ENCODE measurements at regions not wholly inside any gene's neighbourhood (a gene's known extent, or its start where the extent isn't known, plus 50 kb on each side); places are given as distances from the start of the nearest gene placed in this dataset.

DNA sequence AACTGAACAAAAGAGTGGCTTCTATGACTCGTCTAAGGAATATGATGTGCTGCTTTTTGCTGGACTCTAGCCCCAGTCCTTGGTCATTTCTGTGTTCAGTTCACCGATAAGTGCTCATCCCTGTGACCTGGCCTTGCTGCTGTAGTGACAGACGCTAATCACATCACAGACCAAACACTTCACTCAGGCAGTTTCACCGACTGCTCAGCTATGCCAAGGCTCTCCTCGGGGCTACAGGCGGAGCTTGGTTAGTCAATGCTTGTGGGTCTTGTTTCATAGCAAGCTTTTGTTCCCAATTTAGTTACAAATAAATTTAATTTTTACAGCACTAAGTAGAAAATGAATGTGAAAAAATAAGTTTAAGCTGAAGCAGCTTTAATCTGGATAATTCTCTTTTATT lies 190.8 kb upstream of the PRKCQ start:
- H3K27ac Mint-ChIP-seq = no peak overlapping the region
- H3K36me3 Mint-ChIP-seq = peaks cover 6% of the 10 kb centered on the region; the same call in 1 of the 2 replicates
- no peak for DNase-seq (ENCODE audit: low spot score)
- TF ChIP-seq, protein P1, sequence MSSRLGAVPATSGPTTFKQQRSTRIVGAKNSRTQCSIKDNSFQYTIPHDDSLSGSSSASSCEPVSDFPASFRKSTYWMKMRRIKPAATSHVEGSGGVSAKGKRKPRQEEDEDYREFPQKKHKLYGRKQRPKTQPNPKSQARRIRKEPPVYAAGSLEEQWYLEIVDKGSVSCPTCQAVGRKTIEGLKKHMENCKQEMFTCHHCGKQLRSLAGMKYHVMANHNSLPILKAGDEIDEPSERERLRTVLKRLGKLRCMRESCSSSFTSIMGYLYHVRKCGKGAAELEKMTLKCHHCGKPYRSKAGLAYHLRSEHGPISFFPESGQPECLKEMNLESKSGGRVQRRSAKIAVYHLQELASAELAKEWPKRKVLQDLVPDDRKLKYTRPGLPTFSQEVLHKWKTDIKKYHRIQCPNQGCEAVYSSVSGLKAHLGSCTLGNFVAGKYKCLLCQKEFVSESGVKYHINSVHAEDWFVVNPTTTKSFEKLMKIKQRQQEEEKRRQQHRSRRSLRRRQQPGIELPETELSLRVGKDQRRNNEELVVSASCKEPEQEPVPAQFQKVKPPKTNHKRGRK (CRISPR knock-in tag; IDR thresholded peaks at IDR 0.05; ENCODE audit: borderline replicate concordance) = no peak
- TF ChIP-seq, protein P2, sequence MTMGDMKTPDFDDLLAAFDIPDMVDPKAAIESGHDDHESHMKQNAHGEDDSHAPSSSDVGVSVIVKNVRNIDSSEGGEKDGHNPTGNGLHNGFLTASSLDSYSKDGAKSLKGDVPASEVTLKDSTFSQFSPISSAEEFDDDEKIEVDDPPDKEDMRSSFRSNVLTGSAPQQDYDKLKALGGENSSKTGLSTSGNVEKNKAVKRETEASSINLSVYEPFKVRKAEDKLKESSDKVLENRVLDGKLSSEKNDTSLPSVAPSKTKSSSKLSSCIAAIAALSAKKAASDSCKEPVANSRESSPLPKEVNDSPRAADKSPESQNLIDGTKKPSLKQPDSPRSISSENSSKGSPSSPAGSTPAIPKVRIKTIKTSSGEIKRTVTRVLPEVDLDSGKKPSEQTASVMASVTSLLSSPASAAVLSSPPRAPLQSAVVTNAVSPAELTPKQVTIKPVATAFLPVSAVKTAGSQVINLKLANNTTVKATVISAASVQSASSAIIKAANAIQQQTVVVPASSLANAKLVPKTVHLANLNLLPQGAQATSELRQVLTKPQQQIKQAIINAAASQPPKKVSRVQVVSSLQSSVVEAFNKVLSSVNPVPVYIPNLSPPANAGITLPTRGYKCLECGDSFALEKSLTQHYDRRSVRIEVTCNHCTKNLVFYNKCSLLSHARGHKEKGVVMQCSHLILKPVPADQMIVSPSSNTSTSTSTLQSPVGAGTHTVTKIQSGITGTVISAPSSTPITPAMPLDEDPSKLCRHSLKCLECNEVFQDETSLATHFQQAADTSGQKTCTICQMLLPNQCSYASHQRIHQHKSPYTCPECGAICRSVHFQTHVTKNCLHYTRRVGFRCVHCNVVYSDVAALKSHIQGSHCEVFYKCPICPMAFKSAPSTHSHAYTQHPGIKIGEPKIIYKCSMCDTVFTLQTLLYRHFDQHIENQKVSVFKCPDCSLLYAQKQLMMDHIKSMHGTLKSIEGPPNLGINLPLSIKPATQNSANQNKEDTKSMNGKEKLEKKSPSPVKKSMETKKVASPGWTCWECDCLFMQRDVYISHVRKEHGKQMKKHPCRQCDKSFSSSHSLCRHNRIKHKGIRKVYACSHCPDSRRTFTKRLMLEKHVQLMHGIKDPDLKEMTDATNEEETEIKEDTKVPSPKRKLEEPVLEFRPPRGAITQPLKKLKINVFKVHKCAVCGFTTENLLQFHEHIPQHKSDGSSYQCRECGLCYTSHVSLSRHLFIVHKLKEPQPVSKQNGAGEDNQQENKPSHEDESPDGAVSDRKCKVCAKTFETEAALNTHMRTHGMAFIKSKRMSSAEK (CRISPR knock-in tag; IDR thresholded peaks at IDR 0.05; ENCODE audit: borderline replicate concordance) = no peak
- TF ChIP-seq, protein P3, sequence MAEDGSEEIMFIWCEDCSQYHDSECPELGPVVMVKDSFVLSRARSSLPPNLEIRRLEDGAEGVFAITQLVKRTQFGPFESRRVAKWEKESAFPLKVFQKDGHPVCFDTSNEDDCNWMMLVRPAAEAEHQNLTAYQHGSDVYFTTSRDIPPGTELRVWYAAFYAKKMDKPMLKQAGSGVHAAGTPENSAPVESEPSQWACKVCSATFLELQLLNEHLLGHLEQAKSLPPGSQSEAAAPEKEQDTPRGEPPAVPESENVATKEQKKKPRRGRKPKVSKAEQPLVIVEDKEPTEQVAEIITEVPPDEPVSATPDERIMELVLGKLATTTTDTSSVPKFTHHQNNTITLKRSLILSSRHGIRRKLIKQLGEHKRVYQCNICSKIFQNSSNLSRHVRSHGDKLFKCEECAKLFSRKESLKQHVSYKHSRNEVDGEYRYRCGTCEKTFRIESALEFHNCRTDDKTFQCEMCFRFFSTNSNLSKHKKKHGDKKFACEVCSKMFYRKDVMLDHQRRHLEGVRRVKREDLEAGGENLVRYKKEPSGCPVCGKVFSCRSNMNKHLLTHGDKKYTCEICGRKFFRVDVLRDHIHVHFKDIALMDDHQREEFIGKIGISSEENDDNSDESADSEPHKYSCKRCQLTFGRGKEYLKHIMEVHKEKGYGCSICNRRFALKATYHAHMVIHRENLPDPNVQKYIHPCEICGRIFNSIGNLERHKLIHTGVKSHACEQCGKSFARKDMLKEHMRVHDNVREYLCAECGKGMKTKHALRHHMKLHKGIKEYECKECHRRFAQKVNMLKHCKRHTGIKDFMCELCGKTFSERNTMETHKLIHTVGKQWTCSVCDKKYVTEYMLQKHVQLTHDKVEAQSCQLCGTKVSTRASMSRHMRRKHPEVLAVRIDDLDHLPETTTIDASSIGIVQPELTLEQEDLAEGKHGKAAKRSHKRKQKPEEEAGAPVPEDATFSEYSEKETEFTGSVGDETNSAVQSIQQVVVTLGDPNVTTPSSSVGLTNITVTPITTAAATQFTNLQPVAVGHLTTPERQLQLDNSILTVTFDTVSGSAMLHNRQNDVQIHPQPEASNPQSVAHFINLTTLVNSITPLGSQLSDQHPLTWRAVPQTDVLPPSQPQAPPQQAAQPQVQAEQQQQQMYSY (CRISPR knock-in tag; IDR thresholded peaks at IDR 0.05) = no peak
- TF ChIP-seq PRRX2 (CRISPR knock-in tag; IDR thresholded peaks at IDR 0.05) = no peak
- ChIA-PET POLR2A (no interaction called here), CTCF (interaction anchor here (1.0 kb wide), 1 partner anchor 11 kb away, joined by 4 read pairs; no protein-coding TSS in a partner anchor)
- H3K4me3 Mint-ChIP-seq = no peak overlapping the region
- H3K4me1 Mint-ChIP-seq = peaks cover 15% of the 10 kb centered on the region
- no peak for ATAC-seq
- peaks cover 9% of the 10 kb centered on the region for H3K9me3 Mint-ChIP-seq
- peaks cover 16% of the 10 kb centered on the region for H3K27me3 Mint-ChIP-seq (ENCODE audit: low read depth)

DNA sequence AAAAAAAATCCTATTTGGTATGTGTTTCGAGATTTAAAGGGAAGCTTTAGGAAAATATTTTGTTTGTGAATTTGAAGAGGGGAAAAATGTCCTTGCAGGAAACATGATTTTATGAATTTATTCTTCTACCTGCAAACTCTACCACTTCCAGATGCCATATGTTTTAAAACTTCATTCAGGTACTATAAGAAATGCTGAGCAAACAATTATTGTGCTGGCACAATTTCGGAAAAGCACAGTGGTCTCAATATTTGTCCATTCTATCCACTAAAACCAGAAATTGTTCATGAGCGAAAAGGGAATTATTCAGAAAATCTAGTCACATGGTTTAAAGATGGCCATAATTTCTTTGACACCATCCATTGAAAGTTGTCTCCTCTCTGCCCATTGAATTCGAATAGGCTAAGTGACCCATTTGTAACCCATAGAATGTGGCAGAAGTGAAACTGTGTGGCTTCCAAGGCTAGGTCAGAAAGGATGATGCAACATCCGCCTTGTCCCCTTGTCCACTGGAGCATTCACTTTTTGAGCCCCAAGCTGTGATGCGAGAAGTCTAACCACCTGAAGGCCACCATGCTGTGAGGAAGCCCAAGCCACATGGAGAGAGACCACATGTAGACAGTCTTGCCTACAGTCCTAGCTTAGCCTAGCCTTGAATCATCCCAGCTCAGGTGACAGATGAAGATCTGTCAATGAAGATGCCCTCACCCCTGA lies 189.8 kb upstream of the PRKCQ start:
- no peak overlapping the region for H3K4me3 Mint-ChIP-seq
- peaks cover 12% of the 10 kb centered on the region for H3K4me1 Mint-ChIP-seq
- peaks cover 9% of the 10 kb centered on the region for H3K9me3 Mint-ChIP-seq
- ATAC-seq (no peak), DNase-seq (ENCODE audit: low spot score) (no peak)
- CTCF ChIA-PET = no interaction called here
- H3K27me3 Mint-ChIP-seq (ENCODE audit: low read depth) = peaks cover 16% of the 10 kb centered on the region
- no peak overlapping the region for H3K27ac Mint-ChIP-seq
- H3K36me3 Mint-ChIP-seq = peaks cover 6% of the 10 kb centered on the region; the same call in 1 of the 2 replicates
- POLR2A ChIA-PET = no interaction called here
- TF ChIP-seq ZNF138 (CRISPR knock-in tag; conservative IDR thresholded peaks at IDR 0.05) = no peak
- TF ChIP-seq, protein P4, sequence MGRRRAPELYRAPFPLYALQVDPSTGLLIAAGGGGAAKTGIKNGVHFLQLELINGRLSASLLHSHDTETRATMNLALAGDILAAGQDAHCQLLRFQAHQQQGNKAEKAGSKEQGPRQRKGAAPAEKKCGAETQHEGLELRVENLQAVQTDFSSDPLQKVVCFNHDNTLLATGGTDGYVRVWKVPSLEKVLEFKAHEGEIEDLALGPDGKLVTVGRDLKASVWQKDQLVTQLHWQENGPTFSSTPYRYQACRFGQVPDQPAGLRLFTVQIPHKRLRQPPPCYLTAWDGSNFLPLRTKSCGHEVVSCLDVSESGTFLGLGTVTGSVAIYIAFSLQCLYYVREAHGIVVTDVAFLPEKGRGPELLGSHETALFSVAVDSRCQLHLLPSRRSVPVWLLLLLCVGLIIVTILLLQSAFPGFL (CRISPR knock-in tag; IDR thresholded peaks at IDR 0.05; ENCODE audit: borderline replicate concordance) = no peak
- TF ChIP-seq, protein P5, sequence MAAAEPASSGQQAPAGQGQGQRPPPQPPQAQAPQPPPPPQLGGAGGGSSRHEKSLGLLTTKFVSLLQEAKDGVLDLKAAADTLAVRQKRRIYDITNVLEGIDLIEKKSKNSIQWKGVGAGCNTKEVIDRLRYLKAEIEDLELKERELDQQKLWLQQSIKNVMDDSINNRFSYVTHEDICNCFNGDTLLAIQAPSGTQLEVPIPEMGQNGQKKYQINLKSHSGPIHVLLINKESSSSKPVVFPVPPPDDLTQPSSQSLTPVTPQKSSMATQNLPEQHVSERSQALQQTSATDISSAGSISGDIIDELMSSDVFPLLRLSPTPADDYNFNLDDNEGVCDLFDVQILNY (CRISPR knock-in tag; IDR thresholded peaks at IDR 0.05) = no peak
- TF ChIP-seq NFYB (CRISPR knock-in tag; conservative IDR thresholded peaks at IDR 0.05; ENCODE audit: low read depth) = no peak
- no peak for TF ChIP-seq EMX1 (CRISPR knock-in tag; IDR thresholded peaks at IDR 0.05)
- TF ChIP-seq JAZF1 (CRISPR knock-in tag; IDR thresholded peaks at IDR 0.05) = no peak
- no peak for TF ChIP-seq KAT7 (CRISPR knock-in tag; IDR thresholded peaks at IDR 0.05; ENCODE audit: borderline replicate concordance)
- no peak for TF ChIP-seq GRHL2 (CRISPR knock-in tag; IDR thresholded peaks at IDR 0.05; ENCODE audit: insufficient replicate concordance, severe bottlenecking)
- TF ChIP-seq, protein P6, sequence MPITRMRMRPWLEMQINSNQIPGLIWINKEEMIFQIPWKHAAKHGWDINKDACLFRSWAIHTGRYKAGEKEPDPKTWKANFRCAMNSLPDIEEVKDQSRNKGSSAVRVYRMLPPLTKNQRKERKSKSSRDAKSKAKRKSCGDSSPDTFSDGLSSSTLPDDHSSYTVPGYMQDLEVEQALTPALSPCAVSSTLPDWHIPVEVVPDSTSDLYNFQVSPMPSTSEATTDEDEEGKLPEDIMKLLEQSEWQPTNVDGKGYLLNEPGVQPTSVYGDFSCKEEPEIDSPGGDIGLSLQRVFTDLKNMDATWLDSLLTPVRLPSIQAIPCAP (CRISPR knock-in tag; IDR thresholded peaks at IDR 0.05) = no peak
- TF ChIP-seq, protein P7, sequence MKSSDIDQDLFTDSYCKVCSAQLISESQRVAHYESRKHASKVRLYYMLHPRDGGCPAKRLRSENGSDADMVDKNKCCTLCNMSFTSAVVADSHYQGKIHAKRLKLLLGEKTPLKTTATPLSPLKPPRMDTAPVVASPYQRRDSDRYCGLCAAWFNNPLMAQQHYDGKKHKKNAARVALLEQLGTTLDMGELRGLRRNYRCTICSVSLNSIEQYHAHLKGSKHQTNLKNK (CRISPR knock-in tag; IDR thresholded peaks at IDR 0.05) = no peak
- no peak for TF ChIP-seq ZNF423 (CRISPR knock-in tag; IDR thresholded peaks at IDR 0.05)
- TF ChIP-seq ZNF219 (CRISPR knock-in tag; IDR thresholded peaks at IDR 0.05; ENCODE audit: borderline replicate concordance) = no peak
